ENCODE measurements at regions not wholly inside any gene's neighbourhood (a gene's known extent, or its start where the extent isn't known, plus 50 kb on each side); places are given as distances from the start of the nearest gene placed in this dataset.
"Not testable (repeated sequence)": the region's sequence is repeated elsewhere in the genome, so short reads cannot be mapped to it uniquely, and the experiment has no call there.

DNA sequence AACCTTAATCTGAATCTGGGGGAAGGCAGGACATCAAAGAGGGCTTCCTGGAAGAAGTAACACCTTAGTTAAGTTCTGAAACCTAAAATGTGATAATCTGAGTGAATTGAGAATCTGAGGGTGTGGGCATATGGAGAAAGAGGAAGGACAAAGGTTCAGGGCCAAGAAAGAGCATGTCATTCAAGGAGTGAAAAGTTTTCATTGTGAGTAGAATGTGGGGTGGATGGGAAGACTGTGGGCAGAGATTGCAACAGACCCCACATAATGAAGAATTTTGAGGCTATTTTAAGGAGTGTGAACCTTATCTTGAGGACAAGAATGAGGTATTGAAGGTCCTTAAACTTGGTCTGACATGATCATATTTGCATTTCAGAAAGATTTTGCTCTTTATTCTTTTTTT, 227.2 kb downstream of the PTGER3 start:
- no peaks in the 10 kb centered on the region for H3K36me3 ChIP-seq
- TF ChIP-seq CTCF (IDR thresholded peaks at IDR 0.05; ENCODE audit: low read depth, low read length) = no peak
- no peaks in the 10 kb centered on the region for H3K9me3 ChIP-seq
- no peaks in the 10 kb centered on the region for H3K27me3 ChIP-seq
- no peak for DNase-seq
- H3K4me1 ChIP-seq = no peaks in the 10 kb centered on the region
- H3K4me3 ChIP-seq (ENCODE audit: low read depth, low read length) = no peak overlapping the region

DNA sequence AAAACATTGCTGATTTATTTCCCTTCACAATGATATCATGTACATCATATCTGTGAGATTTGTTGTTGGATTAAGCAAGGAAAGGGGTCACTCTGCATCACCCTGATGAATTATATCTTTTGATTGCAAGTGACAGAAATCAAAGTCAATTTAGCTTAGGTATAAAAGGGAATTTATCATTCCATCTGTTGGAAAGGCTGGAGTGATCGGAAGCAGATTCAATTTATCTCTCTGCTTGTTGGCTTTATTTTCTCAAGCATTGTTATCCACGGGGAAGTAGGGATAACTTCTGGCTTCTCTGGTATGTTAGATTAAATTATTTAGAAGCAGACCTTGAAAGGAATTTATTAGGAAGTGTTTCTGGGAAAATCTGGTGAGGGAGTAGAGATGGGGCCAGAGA, 226.6 kb downstream of the PTGER3 start:
- Histone ChIP-seq H3K4me3 (ENCODE audit: low read depth, low read length) (no peak overlapping the region), H3K9me3 (no peaks in the 10 kb centered on the region), H3K36me3 (no peaks in the 10 kb centered on the region), H3K27me3 (no peaks in the 10 kb centered on the region), H3K4me1 (no peaks in the 10 kb centered on the region)
- DNase-seq = no peak
- TF ChIP-seq CTCF (IDR thresholded peaks at IDR 0.05; ENCODE audit: low read depth, low read length) = no peak

- DNase-seq = no peak
- Histone ChIP-seq H3K9me3 (no peaks in the 10 kb centered on the region), H3K27me3 (no peaks in the 10 kb centered on the region), H3K36me3 (no peaks in the 10 kb centered on the region), H3K4me3 (ENCODE audit: low read depth, low read length) (no peak overlapping the region), H3K4me1 (no peaks in the 10 kb centered on the region)
- no peak for TF ChIP-seq CTCF (IDR thresholded peaks at IDR 0.05; ENCODE audit: low read depth, low read length)
Measured at GRCh38 chr1:70826428-70826827, 221.2 kb downstream of the PTGER3 start.

- DNase-seq = no peak
- H3K27me3 ChIP-seq = no peaks in the 10 kb centered on the region
- no peaks in the 10 kb centered on the region for H3K9me3 ChIP-seq
- no peaks in the 10 kb centered on the region for H3K4me1 ChIP-seq
- no peak overlapping the region for H3K4me3 ChIP-seq (ENCODE audit: low read depth, low read length)
- TF ChIP-seq CTCF (IDR thresholded peaks at IDR 0.05; ENCODE audit: low read depth, low read length) = no peak
- H3K36me3 ChIP-seq = no peaks in the 10 kb centered on the region
Measured at GRCh38 chr1:70827030-70827429, 220.6 kb downstream of the PTGER3 start.

DNA sequence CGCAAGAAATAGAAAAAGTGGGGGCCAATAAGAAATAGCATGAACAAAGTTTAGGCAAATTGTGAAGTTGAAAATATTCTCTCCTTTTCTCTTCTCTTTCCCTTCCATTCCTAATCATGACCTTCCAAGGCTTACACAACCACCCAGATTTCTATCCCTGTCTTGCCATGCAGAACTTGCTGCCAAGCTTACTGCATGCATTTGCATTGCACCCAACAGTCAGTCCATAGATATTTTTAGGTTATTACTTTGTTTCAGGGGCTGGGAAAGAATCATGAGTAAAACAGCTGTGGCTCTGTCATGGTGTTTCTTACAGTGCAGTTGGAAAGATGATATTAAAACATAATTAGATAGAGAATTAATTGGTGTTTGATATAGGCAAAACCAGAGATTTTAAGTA, 219.4 kb downstream of the PTGER3 start:
- Histone ChIP-seq H3K4me1 (no peaks in the 10 kb centered on the region), H3K9me3 (no peaks in the 10 kb centered on the region), H3K27me3 (no peaks in the 10 kb centered on the region), H3K36me3 (no peaks in the 10 kb centered on the region), H3K4me3 (ENCODE audit: low read depth, low read length) (no peak overlapping the region)
- no peak for DNase-seq
- no peak for TF ChIP-seq CTCF (IDR thresholded peaks at IDR 0.05; ENCODE audit: low read depth, low read length)

DNA sequence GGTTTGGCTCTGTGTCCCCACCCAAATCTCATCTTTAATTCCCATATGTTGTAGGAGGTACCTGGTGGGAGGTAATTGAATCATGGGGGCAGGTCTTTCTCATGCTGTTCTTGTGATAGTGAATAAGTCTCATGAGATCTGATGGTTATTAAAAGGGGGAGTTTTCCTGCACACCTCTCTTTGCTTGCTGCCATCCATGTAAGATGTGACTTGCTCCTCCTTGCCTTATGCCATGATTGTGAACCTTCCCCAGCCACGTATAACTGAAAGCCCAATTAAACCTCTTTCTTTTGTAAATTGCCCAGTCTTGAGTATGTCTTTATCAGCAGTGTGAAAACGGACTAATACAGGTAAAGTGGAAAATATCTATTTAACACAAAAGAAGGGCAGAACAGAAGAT, 213.3 kb downstream of the PTGER3 start:
- H3K4me3 ChIP-seq (ENCODE audit: low read depth, low read length); H3K27me3 ChIP-seq; H3K36me3 ChIP-seq: not testable (repeated sequence)

GRCh38 chr1:70836456-70836855, 211.2 kb downstream of the PTGER3 start:
- Histone ChIP-seq H3K36me3 (no peaks in the 10 kb centered on the region), H3K4me1 (no peaks in the 10 kb centered on the region), H3K4me3 (ENCODE audit: low read depth, low read length) (no peak overlapping the region), H3K27me3 (no peaks in the 10 kb centered on the region), H3K9me3 (no peaks in the 10 kb centered on the region)
- DNase-seq = no peak
- no peak for TF ChIP-seq CTCF (IDR thresholded peaks at IDR 0.05; ENCODE audit: low read depth, low read length)

More for the DNA sequence above, 213.3 kb downstream of the PTGER3 start:
- H3K9me3 ChIP-seq, DNase-seq, H3K4me1 ChIP-seq: not testable (repeated sequence)

Data from BE2C (cell line).